Keratinocyte (primary cell): ENCODE measurements at regions not wholly inside any gene's neighbourhood (a gene's known extent, or its start where the extent isn't known, plus 50 kb on each side); places are given as distances from the start of the nearest gene placed in this dataset.

ENCODE experiments used
- CTCF ChIP-seq, 3 experiments: IDR thresholded peaks in 1 of 3; conservative IDR thresholded peaks in 1 of 3; optimal IDR thresholded peaks in 1 of 3; 2 replicates in 2 of 3; 3 replicates in 1 of 3; pipeline versions ENCODE3 to v1.5.1; 2011; ENCODE audit warnings: low read length in 3 of 3, mild to moderate bottlenecking in 3 of 3, moderate library complexity in 2 of 3, control low read depth in 1 of 3, inconsistent platforms in 1 of 3; ENCODE audit not compliant: insufficient read depth in 2 of 3; ENCODE audit errors: extremely low read depth in 1 of 3
- EZH2 ChIP-seq: IDR thresholded peaks from one replicate; pipeline ENCODE4 v1.6.1; 2012; ENCODE audit warnings: inconsistent platforms, mild to moderate bottlenecking, low read length, moderate library complexity

- TF ChIP-seq CTCF (optimal IDR thresholded peaks at IDR 0.05 in 1 of 3, IDR thresholded peaks at IDR 0.05 in 1 of 3, conservative IDR thresholded peaks at IDR 0.05 in 1 of 3; ENCODE audit: extremely low read depth in 1 of 3, insufficient read depth in 2 of 3, low read length in 3 of 3) (no peak), EZH2 (no peak)
These were observed 151.4 kb downstream of the AMY1C start for GRCh38 chr1:103901072-103901471.
